SK-N-SH (cell line): ENCODE measurements at regions not wholly inside any gene's neighbourhood (a gene's known extent, or its start where the extent isn't known, plus 50 kb on each side); places are given as distances from the start of the nearest gene placed in this dataset.

Experiments used
- CTCF ChIA-PET: fragments of 300-600, 350-600 bp; formaldehyde crosslinking; extraction: SDS; loops from one replicate; lab custom pipeline; 2021; lab: Yijun Ruan, JAX
- POLR2A ChIA-PET: fragments of 350-600 bp; sonication (Branson Sonifier 250); formaldehyde crosslinking; extraction: SDS; loops from one replicate; lab custom pipeline; 2020; ENCODE audit warnings: antibody characterized with exemption, inconsistent platforms; lab: Yijun Ruan, JAX
- DNase-seq: peaks from one replicate; pipeline ENCODE4 v3.0.0; 2012
- H2AFZ ChIP-seq: fragments of 200-600 bp; sonication (generic); 2 replicates; pipeline ENCODE4 v1.8.1; 2016; ENCODE audit warnings: antibody characterized with exemption, mild to moderate bottlenecking, low read depth
- H3F3A ChIP-seq: fragments of 200-600 bp; sonication (generic); replicated peaks from 2 replicates; pipeline ENCODE3; 2016; ENCODE audit warnings: antibody characterized with exemption, mild to moderate bottlenecking; ENCODE audit not compliant: insufficient read depth
- H3K27ac ChIP-seq, 2 experiments: fragments of 200-500 bp in 1 of 2; fragments of 200-600 bp in 1 of 2; sonication (Bioruptor generic) in 1 of 2; sonication (generic), shearing (Covaris generic) in 1 of 2; 2 replicates each; pipeline versions ENCODE4 v1.5.1 to v1.6.1; 2014 to 2016; ENCODE audit warnings: low read depth in 2 of 2, inconsistent platforms in 1 of 2, low read length in 1 of 2, mild to moderate bottlenecking in 1 of 2, mixed read lengths in 1 of 2
- H3K27me3 ChIP-seq: fragments of 200-600 bp; sonication (generic), shearing (Covaris generic); 2 replicates; pipeline ENCODE4 v1.6.1; 2016; ENCODE audit warnings: mixed run types; ENCODE audit not compliant: insufficient read depth
- H3K36me3 ChIP-seq, 2 experiments: fragments of 200-500 bp in 1 of 2; fragments of 200-600 bp in 1 of 2; sonication (Bioruptor generic) in 1 of 2; sonication (generic) in 1 of 2; replicated peaks in 1 of 2; 2 replicates each; pipeline versions ENCODE3 to v1.5.1; 2014 to 2016; ENCODE audit warnings: low read length in 1 of 2, mild to moderate bottlenecking in 1 of 2; ENCODE audit not compliant: insufficient read depth in 2 of 2, control insufficient read depth in 1 of 2
- H3K4me1 ChIP-seq, 2 experiments: fragments of 200-500 bp in 1 of 2; fragments of 200-600 bp in 1 of 2; sonication (Bioruptor generic) in 1 of 2; sonication (generic), shearing (Covaris generic) in 1 of 2; 2 replicates each; pipeline versions ENCODE4 v1.5.1 to v1.6.1; 2014 to 2016; ENCODE audit warnings: low read depth in 1 of 2, low read length in 1 of 2, mixed run types in 1 of 2; ENCODE audit not compliant: insufficient read depth in 2 of 2, control insufficient read depth in 1 of 2
- H3K4me2 ChIP-seq: fragments of 200-600 bp; sonication (generic), shearing (Covaris generic); 2 replicates; pipeline ENCODE4 v1.6.1; 2017; ENCODE audit warnings: mixed run types
- H3K4me3 ChIP-seq, 2 experiments: fragments of 200-500 bp in 1 of 2; fragments of 200-600 bp in 1 of 2; sonication (Bioruptor generic) in 1 of 2; sonication (generic), shearing (Covaris generic) in 1 of 2; 2 replicates each; pipeline versions ENCODE4 v1.5.1 to v1.8.1; 2014 to 2016; ENCODE audit warnings: low read depth in 2 of 2, inconsistent platforms in 1 of 2, low read length in 1 of 2, mild to moderate bottlenecking in 1 of 2, mixed read lengths in 1 of 2, moderate library complexity in 1 of 2
- H3K79me2 ChIP-seq: fragments of 200-600 bp; sonication (generic); 2 replicates; pipeline ENCODE4 v1.8.1; 2017; ENCODE audit warnings: mild to moderate bottlenecking; ENCODE audit not compliant: insufficient read depth
- H3K9ac ChIP-seq: fragments of 200-600 bp; sonication (generic); 2 replicates; pipeline ENCODE4 v1.6.1; 2017; ENCODE audit warnings: mixed run types
- H3K9me2 ChIP-seq: fragments of 200-600 bp; sonication (generic); 2 replicates; pipeline ENCODE4 v1.6.1; 2017; ENCODE audit warnings: mixed run types
- H3K9me3 ChIP-seq: fragments of 200-600 bp; sonication (generic); 2 replicates; pipeline ENCODE4 v1.6.1; 2017; ENCODE audit warnings: mixed run types, mild to moderate bottlenecking, moderate library complexity
- H4K20me1 ChIP-seq: fragments of 200-600 bp; sonication (generic); 2 replicates; pipeline ENCODE4 v1.6.1; 2017; ENCODE audit warnings: mild to moderate bottlenecking, mixed run types; ENCODE audit not compliant: insufficient read depth
- CTCF ChIP-seq: fragments of 200-600 bp; sonication (generic); IDR thresholded peaks from 2 replicates; pipeline ENCODE4 v1.6.1; 2017; ENCODE audit warnings: antibody characterized with exemption, mild to moderate bottlenecking, moderate library complexity
- GABPA ChIP-seq: IDR thresholded peaks from 2 replicates; pipeline ENCODE4 v1.4.0; 2012; ENCODE audit warnings: low read depth, mild to moderate bottlenecking
- MAX ChIP-seq: IDR thresholded peaks from 2 replicates; pipeline ENCODE4 v1.4.0; 2012; ENCODE audit warnings: low read depth
- MXI1 ChIP-seq: IDR thresholded peaks from 2 replicates; pipeline ENCODE4 v1.6.1; 2012; ENCODE audit warnings: mild to moderate bottlenecking, low read depth, low read length, improper control_type of control experiment
- NFIC ChIP-seq: IDR thresholded peaks from 2 replicates; pipeline ENCODE4 v1.4.0; 2012; ENCODE audit warnings: borderline replicate concordance
- PBX3 ChIP-seq: IDR thresholded peaks from 2 replicates; pipeline ENCODE4; 2012
- RAD21 ChIP-seq: IDR thresholded peaks from 2 replicates; pipeline ENCODE4 v1.6.1; 2012; ENCODE audit warnings: mild to moderate bottlenecking, low read length
- TCF12 ChIP-seq: IDR thresholded peaks from 2 replicates; pipeline ENCODE4 v1.4.0; 2012
- TEAD4 ChIP-seq: IDR thresholded peaks from 2 replicates; pipeline ENCODE4 v1.4.0; 2012; ENCODE audit warnings: mild to moderate bottlenecking, borderline replicate concordance; ENCODE audit not compliant: insufficient read depth
- YY1 ChIP-seq: IDR thresholded peaks from 2 replicates; pipeline ENCODE4 v1.4.0; 2012; ENCODE audit warnings: low read depth, mild to moderate bottlenecking
- ZBTB33 ChIP-seq: IDR thresholded peaks from 2 replicates; pipeline ENCODE4 v1.4.0; 2012; ENCODE audit warnings: low read depth, borderline replicate concordance
- WGBS: methylation state at CpG from one replicate; pipeline ENCODE4 v1.1.6; 2017; ENCODE audit warnings: low lambda C conversion rate; 5-methylcytosine and 5-hydroxymethylcytosine counted together

GRCh38 chr4:125115941-125116340, 198.8 kb upstream of the FAT4 start (continued):
- TF ChIP-seq CTCF (no peak), PBX3 (no peak), MAX (no peak), GABPA (no peak)

GRCh38 chr4:125115476-125115875, 199.3 kb upstream of the FAT4 start:
- H2AFZ ChIP-seq: no peak overlapping the region
- H3K4me2 ChIP-seq: no peak overlapping the region
- H4K20me1 ChIP-seq: no peaks in the 10 kb centered on the region
- H3K27me3 ChIP-seq: no peaks in the 10 kb centered on the region
- TF ChIP-seq TEAD4 (no peak), NFIC (no peak), TCF12 (no peak)
- no peak overlapping the region for H3K27ac ChIP-seq
- no peak overlapping the region for H3K9ac ChIP-seq
- no peaks in the 10 kb centered on the region for H3K9me2 ChIP-seq
- 50% methylated on average over 1 of the region's 1 CpG for WGBS
- ChIA-PET POLR2A (no interaction called here), CTCF (no interaction called here)
- H3F3A ChIP-seq: peaks cover 2% of the 10 kb centered on the region
- H3K9me3 ChIP-seq: no peaks in the 10 kb centered on the region
- no peaks in the 10 kb centered on the region; a peak in 1 of 4 replicates for H3K4me1 ChIP-seq
- no peak overlapping the region for H3K4me3 ChIP-seq
- H3K79me2 ChIP-seq: no peaks in the 10 kb centered on the region
- no peaks in the 10 kb centered on the region for H3K36me3 ChIP-seq
- DNase-seq: no peak

GRCh38 chr4:125112536-125112935, 202.2 kb upstream of the FAT4 start:
- H3K36me3 ChIP-seq: no peaks in the 10 kb centered on the region
- 87% methylated on average over 3 of the region's 3 CpGs for WGBS
- H3K4me2 ChIP-seq: no peak overlapping the region
- peaks cover 2% of the 10 kb centered on the region for H3F3A ChIP-seq
- ChIA-PET CTCF (no interaction called here), POLR2A (no interaction called here)
- no peaks in the 10 kb centered on the region for H3K79me2 ChIP-seq
- no peaks in the 10 kb centered on the region for H4K20me1 ChIP-seq
- H2AFZ ChIP-seq: no peak overlapping the region
- 0 out of 2 replicates have a peak, but pooled peaks cover 3% of the 10 kb centered on the region for H3K9me2 ChIP-seq
- H3K9me3 ChIP-seq: no peaks in the 10 kb centered on the region
- TF ChIP-seq YY1 (no peak), ZBTB33 (no peak), NFIC (no peak), MAX (no peak), MXI1 (no peak), RAD21 (no peak)
- no peak overlapping the region for H3K9ac ChIP-seq
- H3K4me1 ChIP-seq: no peaks in the 10 kb centered on the region; a peak in 1 of 4 replicates
- H3K27ac ChIP-seq: no peak overlapping the region
- no peak for DNase-seq
- no peaks in the 10 kb centered on the region for H3K27me3 ChIP-seq
- H3K4me3 ChIP-seq: no peak overlapping the region
